Neural progenitor cell (in vitro differentiated cells): ENCODE measurements at regions not wholly inside any gene's neighbourhood (a gene's known extent, or its start where the extent isn't known, plus 50 kb on each side); places are given as distances from the start of the nearest gene placed in this dataset.

Source experiments
- CTCF ChIP-seq: fragments of 200-600 bp; sonication (generic); IDR thresholded peaks from 2 replicates; pipeline ENCODE4 v1.5.1; 2017; ENCODE audit warnings: antibody characterized with exemption, mild to moderate bottlenecking
- EZH2phosphoT487 ChIP-seq: fragments of 200-600 bp; sonication (generic); IDR thresholded peaks from 2 replicates; pipeline ENCODE4 v1.6.1; 2017; ENCODE audit warnings: antibody characterized with exemption

GRCh38 chr3:65288776-65289175 is 601.0 kb upstream of the ADAMTS9 start:
- TF ChIP-seq EZH2phosphoT487 (no peak), CTCF (no peak)
